Endodermal cell (in vitro differentiated cells): ENCODE measurements at regions not wholly inside any gene's neighbourhood (a gene's known extent, or its start where the extent isn't known, plus 50 kb on each side); places are given as distances from the start of the nearest gene placed in this dataset.

Experiments used
- DNase-seq: peaks from one replicate; pipeline ENCODE4 v3.0.0-alpha.2; 2017
- H3K27ac ChIP-seq: 2 replicates; pipeline ENCODE4 v1.5.1; 2013; ENCODE audit warnings: mild to moderate bottlenecking, low read depth, low read length, moderate library complexity
- H3K27me3 ChIP-seq: 2 replicates; pipeline ENCODE4 v1.6.1; 2013; ENCODE audit warnings: mild to moderate bottlenecking, low read length, moderate library complexity; ENCODE audit not compliant: insufficient read depth, control insufficient read depth, poor library complexity, severe bottlenecking
- H3K36me3 ChIP-seq: 2 replicates; pipeline ENCODE4 v1.7.0; 2013; ENCODE audit warnings: mild to moderate bottlenecking, low read length, moderate library complexity; ENCODE audit not compliant: control insufficient read depth, insufficient read depth
- H3K4me1 ChIP-seq: one replicate; pipeline ENCODE4 v1.7.0; 2013; ENCODE audit warnings: low read length; ENCODE audit not compliant: control insufficient read depth, insufficient read depth
- H3K4me3 ChIP-seq: 2 replicates; pipeline ENCODE4 v1.5.1; 2013; ENCODE audit warnings: mild to moderate bottlenecking, low read length, moderate library complexity
- H3K9ac ChIP-seq: 2 replicates; pipeline ENCODE4 v1.6.1; 2013; ENCODE audit warnings: mild to moderate bottlenecking, low read length, moderate library complexity; ENCODE audit not compliant: poor library complexity, severe bottlenecking; ENCODE audit errors: extremely low read depth
- H3K9me3 ChIP-seq: 2 replicates; pipeline ENCODE4 v1.6.1; 2013; ENCODE audit warnings: mild to moderate bottlenecking, low read length, moderate library complexity; ENCODE audit not compliant: control insufficient read depth
- H3K27ac Mint-ChIP-seq: 2 replicates; pipeline ENCODE4 v1.8.0; 2020; ENCODE audit warnings: mixed read lengths
- H3K27me3 Mint-ChIP-seq: 2 replicates; pipeline ENCODE4 v1.8.0; 2021; ENCODE audit warnings: mild to moderate bottlenecking, mixed read lengths; ENCODE audit not compliant: insufficient read depth
- H3K36me3 Mint-ChIP-seq: 2 replicates; pipeline ENCODE4 v1.8.0; 2020; ENCODE audit warnings: low read depth, mixed read lengths
- H3K4me1 Mint-ChIP-seq: 2 replicates; pipeline ENCODE4 v1.8.0; 2020; ENCODE audit warnings: mixed read lengths
- H3K4me3 Mint-ChIP-seq: 2 replicates; pipeline ENCODE4 v1.8.0; 2020; ENCODE audit warnings: mild to moderate bottlenecking, moderate library complexity, mixed read lengths
- H3K9me3 Mint-ChIP-seq: 2 replicates; pipeline ENCODE4 v1.8.0; 2020; ENCODE audit warnings: mild to moderate bottlenecking, mixed read lengths
- CTCF ChIP-seq: fragments of 200-600 bp; sonication (generic); conservative IDR thresholded peaks from 2 replicates; pipeline ENCODE4 v1.5.0; 2021; ENCODE audit warnings: antibody characterized with exemption, mild to moderate bottlenecking
- WGBS, 2 experiments: methylation state at CpG; one replicate each; pipeline versions ENCODE4 v1.1.5 to v1.1.7; 2013; ENCODE audit warnings: missing lambda C conversion rate in 2 of 2, mixed read lengths in 1 of 2; ENCODE audit not compliant: insufficient coverage in 1 of 2, insufficient read length in 1 of 2; 5-methylcytosine and 5-hydroxymethylcytosine counted together

GRCh38 chr20:4490606-4491280 is 195.5 kb upstream of the PRNP start:
- no peak for TF ChIP-seq CTCF
- Mint-ChIP-seq H3K4me1 (no peaks in the 10 kb centered on the region), H3K4me3 (no peak overlapping the region), H3K36me3 (no peaks in the 10 kb centered on the region), H3K27me3 (no peaks in the 10 kb centered on the region), H3K9me3 (no peaks in the 10 kb centered on the region), H3K27ac (no peak overlapping the region)
- Histone ChIP-seq H3K27me3 (no peaks in the 10 kb centered on the region), H3K9me3 (no peaks in the 10 kb centered on the region), H3K4me3 (no peak overlapping the region), H3K36me3 (no peaks in the 10 kb centered on the region), H3K4me1 (no peaks in the 10 kb centered on the region), H3K9ac (no peak overlapping the region), H3K27ac (no peak overlapping the region)
- 53 to 74% methylated on average over 3 to 6 of the region's 6 CpGs for WGBS, 2 experiments
- no peak for DNase-seq

- no peak overlapping the region for H3K27ac Mint-ChIP-seq
- H3K4me1 Mint-ChIP-seq, result no peaks in the 10 kb centered on the region
- no peaks in the 10 kb centered on the region for H3K36me3 Mint-ChIP-seq
- no peaks in the 10 kb centered on the region for H3K36me3 ChIP-seq
- H3K9ac ChIP-seq, result no peak overlapping the region
- no peak overlapping the region for H3K27ac ChIP-seq
- no peak overlapping the region for H3K4me3 ChIP-seq
- no peak for TF ChIP-seq CTCF
- H3K9me3 ChIP-seq, result no peaks in the 10 kb centered on the region
- no peak for DNase-seq
- H3K4me3 Mint-ChIP-seq, result no peak overlapping the region
- no peaks in the 10 kb centered on the region for H3K27me3 ChIP-seq
- 96 to 100% methylated on average over 1 to 3 of the region's 3 CpGs for WGBS, 2 experiments
- H3K27me3 Mint-ChIP-seq, result no peaks in the 10 kb centered on the region
- H3K9me3 Mint-ChIP-seq, result no peaks in the 10 kb centered on the region
- no peaks in the 10 kb centered on the region for H3K4me1 ChIP-seq
Observed at GRCh38 chr20:4490045-4490444, 196.2 kb upstream of the PRNP start.

- H3K4me1 ChIP-seq, result no peaks in the 10 kb centered on the region
- no peak for DNase-seq
- H3K4me3 ChIP-seq, result no peak overlapping the region
- no peak overlapping the region for H3K27ac Mint-ChIP-seq
- H3K9me3 ChIP-seq, result no peaks in the 10 kb centered on the region
- TF ChIP-seq CTCF, result no peak
- H3K27me3 ChIP-seq, result no peaks in the 10 kb centered on the region
- H3K27me3 Mint-ChIP-seq, result no peaks in the 10 kb centered on the region
- H3K4me1 Mint-ChIP-seq, result peaks cover 4% of the 10 kb centered on the region
- WGBS, 2 experiments, result 88 to 100% methylated on average over 5 to 9 of the region's 9 CpGs
- H3K36me3 Mint-ChIP-seq, result no peaks in the 10 kb centered on the region
- H3K9me3 Mint-ChIP-seq, result no peaks in the 10 kb centered on the region
- no peak overlapping the region for H3K27ac ChIP-seq
- no peaks in the 10 kb centered on the region for H3K36me3 ChIP-seq
- H3K4me3 Mint-ChIP-seq, result no peak overlapping the region
- H3K9ac ChIP-seq, result no peak overlapping the region
Observed at GRCh38 chr20:4488407-4489339, 197.6 kb upstream of the PRNP start.
